OCI-LY7 (cell line): ENCODE measurements at regions not wholly inside any gene's neighbourhood (a gene's known extent, or its start where the extent isn't known, plus 50 kb on each side); places are given as distances from the start of the nearest gene placed in this dataset.

Source experiments
- BruUV-seq: library from RNA; stranded (reverse); fragments of 400-500 nt; replicated peaks from 2 replicates; lab custom pipeline; 2021; lab: Mats Ljungman, UMichigan
- CTCF ChIA-PET: fragments of 300-600 bp; sonication (Branson Sonifier 250); formaldehyde crosslinking; loops from one replicate; lab custom pipeline; 2022; ENCODE audit warnings: antibody characterized with exemption; ENCODE audit not compliant: unreplicated experiment; lab: Charles Lee
- POLR2A ChIA-PET: fragments of 300-600 bp; sonication (Branson Sonifier 250); formaldehyde crosslinking; loops from one replicate; lab custom pipeline; 2022; ENCODE audit warnings: antibody characterized with exemption; lab: Charles Lee
- DNase-seq: peaks from one replicate; pipeline ENCODE4 v3.0.0-alpha.2; 2015; ENCODE audit warnings: low spot score
- H2AFZ ChIP-seq: fragments of 200-600 bp; sonication (generic), shearing (Covaris generic); 2 replicates; pipeline ENCODE4 v1.6.1; 2014; ENCODE audit warnings: mild to moderate bottlenecking, antibody characterized with exemption, low read length, moderate library complexity
- H3K27ac ChIP-seq: fragments of 200-600 bp; sonication (generic); 2 replicates; pipeline ENCODE4 v1.5.1; 2014; ENCODE audit warnings: mixed run types, low read depth, mild to moderate bottlenecking, moderate library complexity, low read length, inconsistent platforms; ENCODE audit not compliant: poor library complexity, severe bottlenecking
- H3K36me3 ChIP-seq: fragments of 200-600 bp; sonication (generic); 2 replicates; pipeline ENCODE4 v1.6.1; 2014; ENCODE audit warnings: mild to moderate bottlenecking, antibody characterized with exemption, low read length, moderate library complexity, mixed read lengths; ENCODE audit not compliant: insufficient read depth
- H3K4me1 ChIP-seq: fragments of 200-600 bp; sonication (generic); 2 replicates; pipeline ENCODE4 v1.5.1; 2014; ENCODE audit warnings: mild to moderate bottlenecking, low read length; ENCODE audit not compliant: insufficient read depth, poor library complexity, severe bottlenecking
- H3K4me2 ChIP-seq: fragments of 200-600 bp; sonication (generic); 2 replicates; pipeline ENCODE4 v1.6.1; 2014; ENCODE audit warnings: mild to moderate bottlenecking, low read length
- H3K4me3 ChIP-seq: fragments of 200-600 bp; sonication (generic); 2 replicates; pipeline ENCODE4 v1.5.1; 2014; ENCODE audit warnings: mild to moderate bottlenecking, low read depth, low read length; ENCODE audit not compliant: poor library complexity, severe bottlenecking
- H3K79me2 ChIP-seq: fragments of 200-600 bp; sonication (generic); 2 replicates; pipeline ENCODE4 v1.6.1; 2016; ENCODE audit warnings: low read depth, mild to moderate bottlenecking, low read length, moderate library complexity, mixed read lengths; ENCODE audit not compliant: insufficient read depth
- H3K9me2 ChIP-seq: fragments of 200-600 bp; sonication (generic); 2 replicates; pipeline ENCODE4 v1.6.1; 2016; ENCODE audit warnings: mild to moderate bottlenecking, low read length, mixed read lengths; ENCODE audit not compliant: insufficient read depth
- H3K9me3 ChIP-seq: fragments of 200-600 bp; sonication (generic); 2 replicates; pipeline ENCODE4 v1.6.1; 2014; ENCODE audit warnings: mild to moderate bottlenecking, mixed run types, low read length, mixed read lengths
- H4K20me1 ChIP-seq: fragments of 200-600 bp; sonication (generic); 2 replicates; pipeline ENCODE4 v1.6.1; 2014; ENCODE audit warnings: mild to moderate bottlenecking, antibody characterized with exemption, low read length, moderate library complexity, mixed read lengths; ENCODE audit not compliant: insufficient read depth
- EZH2phosphoT487 ChIP-seq: fragments of 200-600 bp; sonication (generic); IDR thresholded peaks from 2 replicates; pipeline ENCODE4 v1.6.1; 2018; ENCODE audit warnings: low read depth, borderline replicate concordance, mild to moderate bottlenecking, mixed run types, antibody characterized with exemption, low read length, moderate library complexity, mixed read lengths
- intact Hi-C: fragments of 100-400 bp; cut with micrococcal nuclease; formaldehyde crosslinking; loops from one replicate; pipeline ENCODE4 v1.10.0; 2022; ENCODE audit not compliant: unreplicated experiment
- TF ChIP-seq, protein P1 (sequence below): fragments of 200-600 bp; sonication (generic); conservative IDR thresholded peaks from 2 replicates; pipeline ENCODE4 v1.5.1; 2014; ENCODE audit warnings: mild to moderate bottlenecking, antibody characterized with exemption, low read length, moderate library complexity, mixed read lengths

DNA sequence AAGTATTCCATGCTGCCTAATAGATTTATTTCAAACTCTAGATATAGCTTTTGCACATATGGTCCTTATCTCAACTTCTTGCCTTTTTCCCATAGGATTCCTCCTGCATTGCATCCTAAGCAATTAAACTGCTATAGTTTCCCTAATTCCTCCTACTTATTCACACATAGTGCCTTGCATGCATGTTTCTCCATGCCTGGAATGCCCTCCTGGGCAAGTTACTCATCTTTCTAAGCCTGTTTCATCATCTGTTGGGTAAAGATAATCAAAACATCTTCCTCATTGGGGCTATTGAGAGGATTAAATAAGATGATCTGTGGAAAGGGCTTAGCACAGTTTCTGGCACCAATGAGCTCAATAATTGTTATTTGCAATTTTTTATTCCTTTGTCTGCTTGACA, 726.5 kb downstream of the SLC4A3 start:
- Histone ChIP-seq H3K4me3 (no peak overlapping the region), H3K4me1 (no peaks in the 10 kb centered on the region), H3K36me3 (no peaks in the 10 kb centered on the region), H4K20me1 (no peaks in the 10 kb centered on the region), H3K4me2 (no peak overlapping the region), H3K9me2 (no peaks in the 10 kb centered on the region), H2AFZ (no peak overlapping the region), H3K27ac (no peak overlapping the region), H3K79me2 (no peaks in the 10 kb centered on the region), H3K9me3 (no peaks in the 10 kb centered on the region)
- BruUV-seq, result no TSS peak
- DNase-seq, result no peak
- intact Hi-C loops, result no loop called here
- no peak for TF ChIP-seq EZH2phosphoT487
- TF ChIP-seq, protein P1, sequence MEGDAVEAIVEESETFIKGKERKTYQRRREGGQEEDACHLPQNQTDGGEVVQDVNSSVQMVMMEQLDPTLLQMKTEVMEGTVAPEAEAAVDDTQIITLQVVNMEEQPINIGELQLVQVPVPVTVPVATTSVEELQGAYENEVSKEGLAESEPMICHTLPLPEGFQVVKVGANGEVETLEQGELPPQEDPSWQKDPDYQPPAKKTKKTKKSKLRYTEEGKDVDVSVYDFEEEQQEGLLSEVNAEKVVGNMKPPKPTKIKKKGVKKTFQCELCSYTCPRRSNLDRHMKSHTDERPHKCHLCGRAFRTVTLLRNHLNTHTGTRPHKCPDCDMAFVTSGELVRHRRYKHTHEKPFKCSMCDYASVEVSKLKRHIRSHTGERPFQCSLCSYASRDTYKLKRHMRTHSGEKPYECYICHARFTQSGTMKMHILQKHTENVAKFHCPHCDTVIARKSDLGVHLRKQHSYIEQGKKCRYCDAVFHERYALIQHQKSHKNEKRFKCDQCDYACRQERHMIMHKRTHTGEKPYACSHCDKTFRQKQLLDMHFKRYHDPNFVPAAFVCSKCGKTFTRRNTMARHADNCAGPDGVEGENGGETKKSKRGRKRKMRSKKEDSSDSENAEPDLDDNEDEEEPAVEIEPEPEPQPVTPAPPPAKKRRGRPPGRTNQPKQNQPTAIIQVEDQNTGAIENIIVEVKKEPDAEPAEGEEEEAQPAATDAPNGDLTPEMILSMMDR, result no peak
- CTCF ChIA-PET, result no interaction called here
- POLR2A ChIA-PET, result no interaction called here

DNA sequence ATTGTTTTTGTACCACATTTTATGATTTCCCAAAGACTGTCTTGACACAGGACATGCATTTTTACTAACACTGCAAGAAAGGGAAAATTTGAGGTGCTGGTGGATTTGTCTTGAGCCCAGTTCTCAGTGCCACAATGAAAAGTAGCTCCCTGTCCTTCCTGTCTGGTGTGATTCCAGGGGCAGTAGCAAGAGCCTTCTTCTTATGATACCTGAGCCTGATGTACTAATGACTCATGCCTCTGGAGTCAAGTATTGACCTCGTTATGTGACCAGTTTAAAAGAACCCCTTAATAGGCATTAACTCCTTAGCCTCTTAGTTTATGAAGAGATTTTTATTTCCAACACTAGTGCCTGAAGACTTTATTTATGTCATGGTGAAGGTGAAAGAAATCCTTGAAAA, 728.6 kb downstream of the SLC4A3 start:
- Histone ChIP-seq H3K27ac (no peak overlapping the region), H3K4me2 (no peak overlapping the region), H3K4me3 (no peak overlapping the region), H3K9me3 (no peaks in the 10 kb centered on the region), H3K9me2 (no peaks in the 10 kb centered on the region), H3K79me2 (no peaks in the 10 kb centered on the region), H3K36me3 (no peaks in the 10 kb centered on the region), H2AFZ (no peak overlapping the region), H3K4me1 (no peaks in the 10 kb centered on the region), H4K20me1 (no peaks in the 10 kb centered on the region)
- no peak for DNase-seq
- no peak for TF ChIP-seq EZH2phosphoT487
- TF ChIP-seq, protein P1, result no peak
- ChIA-PET CTCF (no interaction called here), POLR2A (interaction anchor here (0.7 kb wide), 1 partner anchor 524 kb away, joined by 3 read pairs; no protein-coding TSS in a partner anchor)
- intact Hi-C loops, result no loop called here
- no TSS peak for BruUV-seq

DNA sequence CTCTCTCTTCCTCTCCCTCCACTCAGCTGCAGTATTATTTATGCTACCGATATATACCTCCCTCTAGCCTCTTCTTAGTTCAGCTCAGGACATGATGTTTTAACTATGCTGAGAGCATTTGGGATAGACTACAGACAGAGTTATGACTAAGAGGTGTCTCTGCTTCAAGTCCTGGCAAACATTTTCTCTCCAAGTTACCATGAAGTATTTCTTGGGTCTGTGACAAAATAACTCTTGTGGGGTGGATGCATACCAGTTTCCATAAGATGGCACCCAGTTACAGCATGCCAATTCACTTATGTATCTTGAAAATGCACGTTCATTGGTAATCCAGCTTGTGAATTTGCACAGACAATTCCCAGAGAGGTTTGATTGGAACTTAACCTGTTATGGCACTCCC, 737.6 kb downstream of the SLC4A3 start:
- TF ChIP-seq, protein P1, result no peak
- Histone ChIP-seq H3K4me2 (no peak overlapping the region), H4K20me1 (no peaks in the 10 kb centered on the region), H3K36me3 (no peaks in the 10 kb centered on the region), H3K4me3 (no peak overlapping the region), H3K27ac (no peak overlapping the region), H3K9me3 (no peaks in the 10 kb centered on the region), H3K9me2 (no peaks in the 10 kb centered on the region), H2AFZ (no peak overlapping the region), H3K79me2 (no peaks in the 10 kb centered on the region), H3K4me1 (no peaks in the 10 kb centered on the region)
- no peak for DNase-seq
- ChIA-PET CTCF (no interaction called here), POLR2A (interaction anchor here (0.5 to 0.6 kb wide), 2 partner anchors 479 to 1559 kb away, joined by 3 read pairs; no protein-coding TSS in a partner anchor)
- intact Hi-C loops, result no loop called here
- no TSS peak for BruUV-seq
